ENCODE measurements at regions not wholly inside any gene's neighbourhood (a gene's known extent, or its start where the extent isn't known, plus 50 kb on each side); places are given as distances from the start of the nearest gene placed in this dataset.

DNA sequence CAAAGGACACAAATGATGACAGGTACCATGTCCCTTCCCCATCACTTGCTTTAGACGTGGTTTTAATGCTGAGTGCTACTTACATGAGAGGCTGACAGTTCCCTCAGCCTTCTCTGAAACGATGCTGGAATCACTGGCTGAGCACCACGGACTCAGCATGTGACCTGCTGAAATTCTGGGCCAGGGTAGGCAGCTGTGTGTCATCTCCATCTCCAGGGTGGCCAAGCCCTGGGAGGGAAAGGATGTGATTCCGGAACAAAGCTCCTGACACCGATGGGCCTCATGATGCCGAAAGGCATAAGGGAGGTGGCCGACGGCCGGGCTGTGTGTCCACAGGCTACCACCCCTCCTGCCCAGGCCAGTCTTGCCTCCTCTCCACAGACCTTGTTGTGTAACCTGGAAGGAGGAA lies 184.3 kb upstream of the CST7 start:
- no peak for TF ChIP-seq POLR2A (IDR thresholded peaks at IDR 0.05; ENCODE audit: low read length)
- no peak for TF ChIP-seq GATA1 (IDR thresholded peaks at IDR 0.05; ENCODE audit: low read depth, low read length)

Data from erythroblast (primary cell).